ENCODE measurements at regions not wholly inside any gene's neighbourhood (a gene's known extent, or its start where the extent isn't known, plus 50 kb on each side); places are given as distances from the start of the nearest gene placed in this dataset.

GRCh38 chr16:86048221-86048620 is 149.3 kb downstream of the IRF8 start:
- TF ChIP-seq POLR2A (IDR thresholded peaks at IDR 0.05) (no peak), CTCF (IDR thresholded peaks at IDR 0.05) (no peak), POLR2AphosphoS5 (IDR thresholded peaks at IDR 0.05) (no peak), EP300 (IDR thresholded peaks at IDR 0.05) (no peak)
